ENCODE measurements at regions not wholly inside any gene's neighbourhood (a gene's known extent, or its start where the extent isn't known, plus 50 kb on each side); places are given as distances from the start of the nearest gene placed in this dataset.
"Not testable (repeated sequence)": the region's sequence is repeated elsewhere in the genome, so short reads cannot be mapped to it uniquely, and the experiment has no call there.

DNA sequence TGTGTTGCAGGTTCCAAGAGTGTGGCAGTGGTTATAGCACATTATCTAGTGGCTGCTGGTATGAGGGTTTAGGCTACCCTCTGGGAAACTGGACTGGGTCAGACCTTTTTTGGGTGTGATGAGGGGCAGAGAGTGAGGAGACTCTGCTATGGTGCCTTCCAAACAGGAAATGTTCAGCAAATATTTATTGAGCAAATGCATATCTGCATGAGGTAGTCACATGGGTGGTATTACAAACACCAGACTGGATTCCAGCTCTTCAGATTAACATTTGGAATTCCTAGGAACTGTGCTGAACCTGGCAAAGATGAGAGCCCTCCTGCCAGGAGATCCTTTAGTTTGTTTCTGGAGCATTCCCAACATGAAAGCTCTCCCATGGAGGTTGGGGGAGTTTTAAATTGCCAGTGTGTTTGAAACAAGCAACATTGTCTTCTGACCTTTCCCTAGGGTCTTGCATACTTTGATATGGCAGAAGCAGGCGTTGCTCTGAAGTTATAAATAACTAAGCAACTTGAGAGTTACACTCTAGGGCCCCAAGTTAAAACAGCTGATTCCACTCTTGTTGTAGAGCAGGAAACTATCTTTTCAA, 341.2 kb upstream of the C2CD4B start:
- no peak for DNase-seq (ENCODE audit: low read depth)

DNA sequence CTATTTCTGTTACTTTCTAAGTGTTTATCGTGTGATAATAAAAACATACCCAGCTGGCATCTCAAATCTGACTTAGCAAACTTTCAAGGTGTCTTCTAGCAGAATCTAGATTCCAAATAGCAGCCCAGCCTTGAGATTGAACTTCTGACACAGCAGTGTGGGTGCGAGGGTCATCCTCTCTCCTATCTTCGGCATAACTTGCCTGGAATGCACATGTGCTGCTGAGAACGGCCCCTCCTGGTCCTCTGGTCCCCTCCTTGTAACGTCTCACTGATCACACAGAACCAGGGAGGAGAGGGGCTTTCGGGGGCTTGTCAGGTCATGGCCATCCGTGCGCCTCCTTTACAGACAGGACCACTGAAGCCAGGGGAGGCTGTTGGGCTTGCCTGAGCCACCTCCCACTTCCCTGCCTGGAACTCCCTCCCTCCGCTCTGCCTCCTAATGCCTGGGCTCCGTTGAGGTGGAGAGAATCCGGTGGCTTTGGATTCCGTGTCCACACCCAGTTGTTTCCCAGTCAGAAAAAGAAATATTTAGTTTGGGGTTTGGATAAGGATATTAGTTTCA, 344.4 kb upstream of the C2CD4B start:
- DNase-seq (ENCODE audit: low read depth): no peak

DNA sequence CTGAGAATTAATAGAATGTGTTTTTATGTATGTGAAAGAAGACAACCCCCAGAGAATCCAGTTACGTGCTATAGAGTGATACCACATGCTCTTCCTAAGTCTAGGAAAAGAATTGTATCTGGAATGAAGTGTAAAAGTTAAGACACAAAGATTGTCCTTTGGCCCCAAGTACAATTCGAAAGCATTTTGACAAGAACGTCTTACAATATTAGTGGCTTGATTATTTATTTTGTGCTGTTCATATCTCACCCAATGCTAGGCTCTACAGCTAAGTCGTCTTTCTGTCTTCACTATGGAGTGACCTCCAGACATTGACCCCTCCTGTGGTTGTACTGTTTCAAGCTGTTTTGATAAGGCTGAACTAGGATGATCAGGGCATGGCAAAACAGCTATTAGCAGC, 345.7 kb upstream of the C2CD4B start:
- no peak for DNase-seq (ENCODE audit: low read depth)

DNA sequence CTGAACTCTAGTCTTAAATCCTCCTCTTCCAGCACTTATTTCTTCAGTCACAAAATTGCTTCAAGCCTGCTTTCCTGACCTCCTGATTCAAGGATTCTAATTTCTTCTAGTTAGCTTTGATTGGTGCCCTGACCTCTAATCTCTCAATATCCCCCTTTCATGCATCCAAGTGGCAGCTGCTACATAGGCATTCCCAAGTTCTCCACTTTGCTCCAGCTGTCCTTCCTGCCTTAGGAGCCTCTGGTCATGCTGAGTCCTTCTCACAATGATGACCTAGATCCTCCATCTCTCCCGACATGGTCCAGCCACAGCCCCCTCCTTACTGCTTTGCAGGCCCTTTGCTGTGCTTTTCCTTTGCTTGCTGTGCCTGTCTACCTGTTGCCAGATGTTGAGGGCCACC, 347.8 kb upstream of the C2CD4B start:
- DNase-seq (ENCODE audit: low read depth): no peak

DNA sequence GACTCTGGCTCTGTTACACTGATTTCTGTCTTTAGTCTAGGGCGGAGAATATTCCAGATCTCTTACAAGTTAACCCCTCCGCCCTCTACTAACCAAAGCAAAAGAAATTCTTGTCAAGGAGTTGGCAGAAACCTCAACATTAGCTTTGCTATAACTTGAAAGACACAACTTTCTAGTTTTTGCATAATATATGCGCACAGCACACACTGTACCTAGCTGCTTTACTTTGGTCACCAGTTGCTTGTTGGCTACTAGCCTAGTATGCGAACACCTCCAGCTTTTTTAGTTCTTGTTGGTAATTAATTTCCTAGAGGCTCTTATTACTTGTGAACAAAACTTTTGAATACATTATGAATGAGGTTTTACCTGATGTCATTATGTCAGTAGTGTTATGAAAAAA, 348.8 kb upstream of the C2CD4B start:
- DNase-seq (ENCODE audit: low read depth): no peak

DNA sequence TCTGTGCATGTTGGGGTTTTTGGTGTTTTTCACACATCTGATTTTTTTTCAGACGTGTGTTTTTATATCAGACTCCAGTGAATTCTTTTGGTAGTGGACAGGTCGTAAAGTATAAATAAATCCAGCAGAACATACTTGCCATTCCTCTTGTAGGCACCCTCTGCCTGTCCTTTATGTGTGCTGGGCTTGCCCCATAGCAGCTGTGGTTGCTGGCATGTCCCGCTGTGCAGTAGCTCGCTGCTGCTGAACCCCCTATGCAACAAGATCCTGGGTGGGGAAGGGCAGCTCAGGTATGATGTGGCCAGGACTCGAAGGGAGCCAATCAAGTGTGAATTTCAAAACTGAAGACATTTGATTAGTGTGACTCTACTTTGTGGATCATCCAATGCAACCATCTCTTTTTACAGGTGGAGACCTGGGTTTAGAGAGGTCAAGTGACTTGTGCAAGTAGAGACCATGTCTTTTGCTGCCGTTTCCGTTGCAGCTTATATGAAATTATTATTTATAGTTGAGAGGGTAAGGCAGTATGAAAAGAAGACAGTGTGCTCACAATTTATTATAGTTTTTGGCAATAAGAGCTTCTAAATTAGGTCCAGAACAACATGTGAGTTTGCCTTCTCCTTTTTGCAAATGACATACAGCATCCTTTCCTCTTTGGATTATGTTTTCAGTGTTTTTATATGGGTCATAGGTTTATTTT, 350.8 kb upstream of the C2CD4B start:
- DNase-seq (ENCODE audit: low read depth): no peak

DNA sequence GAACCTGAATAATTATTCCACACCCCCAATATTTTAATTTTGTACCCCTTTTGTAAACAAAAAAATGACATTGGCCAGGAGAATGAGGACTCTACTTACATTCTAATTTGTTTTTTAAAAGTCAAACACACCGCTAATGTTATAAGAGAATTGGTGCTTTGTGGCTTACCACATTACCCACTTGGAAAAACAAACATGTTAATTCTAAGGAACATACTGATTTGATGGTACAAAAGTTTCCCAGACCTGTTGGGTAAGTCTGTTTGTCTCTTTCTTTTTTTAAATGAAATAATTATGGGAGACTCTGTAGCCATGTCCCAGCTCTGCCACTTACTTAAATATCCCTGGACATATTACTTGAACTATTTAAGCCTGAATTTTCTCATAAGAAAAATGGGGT, 352.5 kb upstream of the C2CD4B start:
- no peak for DNase-seq (ENCODE audit: low read depth)

DNA sequence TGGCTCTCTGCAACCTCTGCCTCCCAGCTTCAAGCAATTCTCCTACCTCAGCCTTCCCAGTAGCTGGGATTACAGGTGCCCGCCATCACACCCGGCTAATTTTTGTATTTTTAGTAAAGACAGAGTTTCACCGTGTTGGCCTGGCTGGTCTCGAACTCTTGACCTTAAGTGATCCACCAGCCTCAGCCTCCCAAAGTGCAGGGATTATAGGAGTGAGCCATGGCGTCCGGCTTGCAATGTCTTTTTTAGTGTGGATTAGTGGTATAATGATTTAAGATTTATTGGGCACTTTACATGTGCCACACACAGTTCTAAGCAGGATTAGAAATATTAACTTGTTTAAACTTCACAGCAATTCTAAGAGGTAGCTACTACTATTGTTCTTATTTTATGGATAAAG, 353.6 kb upstream of the C2CD4B start:
- not testable (repeated sequence) for DNase-seq (ENCODE audit: low read depth)

DNA sequence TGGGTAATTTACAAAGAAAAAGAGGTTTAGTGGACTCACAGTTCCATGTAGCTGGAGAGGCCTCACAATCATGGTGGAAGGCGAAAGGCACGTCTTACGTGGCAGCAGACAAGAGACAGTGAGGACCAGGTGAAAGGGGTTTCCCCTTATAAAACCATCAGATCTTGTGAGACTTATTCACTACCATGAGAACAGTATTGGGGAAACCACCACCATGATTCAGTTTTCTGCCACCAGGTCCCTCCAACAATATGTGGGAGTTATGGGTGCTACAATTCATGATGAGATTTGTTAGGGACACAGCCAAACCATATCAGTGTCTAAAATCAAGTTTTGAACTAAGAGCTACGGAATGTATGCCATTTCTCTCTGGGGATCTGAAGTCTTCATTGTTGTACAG, 354.8 kb upstream of the C2CD4B start:
- DNase-seq (ENCODE audit: low read depth): no peak

DNA sequence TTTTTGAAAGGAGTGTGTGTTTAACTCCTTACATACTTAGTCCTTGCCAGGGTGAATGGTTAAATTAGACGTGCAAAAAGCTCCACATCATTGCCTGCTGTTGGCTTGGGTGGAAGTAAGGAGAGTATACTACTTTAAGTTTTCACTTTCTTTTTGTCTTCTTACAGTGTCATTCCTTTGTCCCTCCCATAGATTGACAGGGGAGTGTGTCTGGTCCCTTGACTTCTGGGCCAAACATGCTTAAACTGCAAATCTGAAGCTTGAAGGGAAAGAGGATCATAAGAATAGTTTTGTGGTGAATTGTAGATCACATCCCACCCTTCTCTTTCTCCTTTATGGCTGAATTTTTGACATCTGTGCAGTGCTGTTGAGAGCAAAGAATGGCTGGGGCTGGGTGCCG, 355.8 kb upstream of the C2CD4B start:
- no peak for DNase-seq (ENCODE audit: low read depth)

DNA sequence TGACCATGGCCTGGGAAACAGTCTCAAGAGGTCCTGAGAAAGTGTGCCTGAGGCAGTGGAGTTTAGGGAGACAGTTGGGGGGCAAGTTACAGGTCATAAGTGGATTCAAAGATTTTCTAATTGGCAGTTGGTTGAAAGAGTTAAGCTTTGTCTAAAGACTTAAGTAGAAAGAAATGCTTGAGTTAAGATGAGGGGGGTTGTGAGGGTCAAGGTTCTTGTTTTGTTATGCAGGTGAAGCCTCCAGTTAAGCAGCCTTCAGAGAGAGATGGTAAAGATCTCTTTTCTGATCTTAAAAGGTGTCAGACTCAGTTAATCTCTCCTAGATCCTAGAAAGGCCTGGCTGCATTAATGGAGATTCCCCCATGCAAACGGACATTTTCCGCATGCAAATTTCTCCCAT, 356.3 kb upstream of the C2CD4B start:
- DNase-seq (ENCODE audit: low read depth): no peak

DNA sequence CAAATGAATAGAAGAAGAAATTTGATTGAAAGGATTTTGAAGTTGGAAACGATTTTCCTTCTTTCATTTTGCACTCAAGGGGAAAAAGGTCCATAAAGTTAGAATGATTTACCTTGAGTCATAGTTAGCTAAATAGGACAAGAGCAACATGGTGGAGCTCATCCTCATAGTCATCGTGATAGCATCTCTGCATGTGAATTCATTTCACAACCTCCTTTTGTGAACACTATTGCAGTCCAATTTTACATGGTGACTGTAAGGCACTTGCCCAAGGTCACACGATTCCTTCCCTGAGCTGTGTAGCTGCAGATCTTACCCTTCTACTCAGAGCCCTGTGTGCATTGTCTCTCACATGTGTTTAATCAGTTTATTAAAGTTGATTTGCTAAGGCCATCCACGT, 359.8 kb upstream of the C2CD4B start:
- DNase-seq (ENCODE audit: low read depth): no peak

DNA sequence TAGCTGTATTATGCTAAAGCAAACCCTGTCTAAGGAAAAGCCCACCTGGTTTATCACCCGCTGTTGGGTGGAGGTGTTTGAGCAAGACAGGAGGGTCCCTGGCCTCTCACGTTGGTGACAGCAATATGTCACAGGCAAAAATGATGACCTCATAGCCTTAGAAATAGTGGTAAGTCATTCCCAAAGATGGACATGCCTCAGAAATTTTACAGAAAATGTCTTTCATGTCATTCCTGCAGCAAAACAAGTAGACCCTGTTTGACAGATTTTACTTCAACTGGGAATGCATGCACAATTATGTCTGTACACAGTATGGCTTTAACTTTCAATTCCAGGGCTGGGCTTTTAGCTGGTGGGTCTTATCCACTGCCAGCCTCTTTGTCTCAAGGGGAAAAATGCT, 362.3 kb upstream of the C2CD4B start:
- no peak for DNase-seq (ENCODE audit: low read depth)

DNA sequence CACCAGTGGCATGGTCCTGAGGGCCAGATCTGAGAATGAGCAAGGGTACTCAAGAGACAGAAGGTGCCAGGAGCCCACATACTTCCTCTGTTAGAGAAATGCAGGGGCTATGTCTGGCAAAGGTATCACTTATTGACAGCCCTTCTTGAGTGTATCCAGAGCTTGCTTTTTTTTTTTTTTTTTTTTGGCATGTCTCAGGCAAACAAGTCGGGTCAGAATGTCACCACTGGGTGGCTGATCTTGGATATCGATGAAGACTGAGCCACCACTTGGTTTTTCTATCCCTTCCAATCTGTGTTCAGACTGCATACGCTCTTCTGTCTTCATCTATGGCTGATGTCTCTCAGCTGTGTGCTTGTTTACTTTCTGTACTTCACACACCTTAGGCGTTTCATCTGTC, 363.4 kb upstream of the C2CD4B start:
- no peak for DNase-seq (ENCODE audit: low read depth)

DNA sequence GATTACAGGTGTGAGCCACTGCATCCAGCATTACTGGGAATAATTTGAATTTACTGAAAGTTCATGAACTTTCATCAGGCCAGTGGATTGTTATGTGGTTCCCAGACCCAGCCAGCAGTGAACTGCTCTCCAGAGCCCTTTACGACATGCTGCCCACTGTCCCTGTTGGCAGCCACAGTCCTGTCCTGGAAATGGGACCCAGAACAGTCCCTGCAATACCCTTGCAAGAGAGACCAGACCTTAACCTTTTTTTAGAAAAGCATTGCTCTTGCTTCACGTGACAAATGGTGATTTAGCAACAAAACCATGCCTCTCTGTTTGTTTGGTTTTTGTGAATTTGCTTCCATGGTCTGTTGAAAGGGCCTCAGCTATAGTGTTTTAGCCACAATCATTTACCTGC, 367.3 kb upstream of the C2CD4B start:
- no peak for DNase-seq (ENCODE audit: low read depth)

DNA sequence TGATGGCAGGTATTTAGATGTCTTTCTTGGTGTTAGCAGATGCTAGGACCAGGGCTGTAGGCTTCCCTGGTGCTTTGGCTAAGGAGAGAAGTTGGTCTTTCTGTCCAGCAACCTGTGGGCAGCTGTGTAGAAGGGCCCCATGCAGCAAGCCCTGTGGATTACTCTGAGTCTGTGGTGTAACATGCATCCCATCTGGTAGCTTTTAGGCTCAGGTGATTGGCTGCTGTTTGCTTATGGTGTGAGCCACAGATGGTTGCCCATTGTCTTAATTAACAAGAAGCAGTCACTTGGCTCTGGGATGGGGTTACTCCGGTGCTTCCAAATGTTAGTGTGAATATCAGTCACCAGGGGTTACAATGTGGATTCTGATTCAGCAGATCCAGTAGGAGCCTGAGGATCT, 368.6 kb upstream of the C2CD4B start:
- DNase-seq (ENCODE audit: low read depth): no peak

DNA sequence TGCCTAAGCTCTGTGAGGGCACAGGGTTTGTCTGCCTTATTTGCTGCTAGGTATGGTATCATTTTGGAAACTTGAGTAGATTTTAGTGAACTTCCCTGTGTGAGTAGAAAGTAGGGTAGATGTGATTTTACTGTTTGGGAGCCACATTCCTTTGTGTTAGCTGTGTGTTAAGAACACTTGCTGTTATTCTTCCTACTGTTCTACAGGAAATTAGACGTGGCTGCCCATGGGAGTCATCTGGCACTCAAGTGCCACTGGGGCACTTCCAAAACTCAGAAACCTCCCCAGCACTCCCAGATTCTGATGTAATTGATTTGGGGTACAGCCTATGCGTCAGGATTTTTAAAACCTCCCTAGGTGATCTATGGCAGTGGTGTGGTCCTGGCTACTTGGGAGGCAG, 369.9 kb upstream of the C2CD4B start:
- DNase-seq (ENCODE audit: low read depth): no peak

DNA sequence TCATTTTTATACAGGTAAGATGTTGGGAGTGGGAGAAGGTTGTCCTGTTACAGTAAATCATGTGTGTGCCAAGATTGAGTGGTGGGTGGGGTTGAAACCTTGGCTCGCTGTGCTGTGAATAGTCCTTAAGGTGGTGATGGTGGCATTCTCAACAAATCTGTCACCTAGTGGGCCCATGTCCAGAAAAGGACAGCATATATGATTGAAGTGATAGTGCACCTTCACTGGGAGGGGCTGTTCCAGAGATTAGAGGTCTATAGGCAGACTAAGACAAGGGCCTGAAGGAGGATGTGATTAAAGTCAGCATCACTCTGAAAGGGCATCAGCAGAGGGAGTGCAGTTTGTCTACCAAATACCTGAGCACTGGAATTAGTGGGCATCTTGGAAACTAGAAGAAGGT, 374.2 kb upstream of the C2CD4B start:
- no peak for DNase-seq (ENCODE audit: low read depth)

DNA sequence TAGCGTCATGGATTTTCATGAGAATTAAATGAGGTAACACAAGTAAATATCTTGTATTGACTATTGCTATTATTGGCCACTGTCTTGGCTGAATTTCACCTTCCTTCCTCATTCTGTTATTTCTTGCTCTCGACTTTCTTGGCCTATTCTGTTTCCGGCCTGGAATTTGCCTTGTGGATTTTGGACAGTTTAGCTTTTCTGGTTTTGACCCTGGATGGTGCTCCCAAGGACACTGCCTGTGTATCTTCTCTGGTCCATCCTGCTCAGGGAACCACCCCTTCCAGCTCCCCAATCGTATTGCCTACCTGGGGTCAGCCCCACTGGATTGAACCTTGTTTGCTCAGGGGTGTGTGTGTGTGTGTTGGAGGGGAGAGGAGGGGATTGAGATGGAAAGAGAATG, 376.2 kb upstream of the C2CD4B start:
- no peak for DNase-seq (ENCODE audit: low read depth)

DNA sequence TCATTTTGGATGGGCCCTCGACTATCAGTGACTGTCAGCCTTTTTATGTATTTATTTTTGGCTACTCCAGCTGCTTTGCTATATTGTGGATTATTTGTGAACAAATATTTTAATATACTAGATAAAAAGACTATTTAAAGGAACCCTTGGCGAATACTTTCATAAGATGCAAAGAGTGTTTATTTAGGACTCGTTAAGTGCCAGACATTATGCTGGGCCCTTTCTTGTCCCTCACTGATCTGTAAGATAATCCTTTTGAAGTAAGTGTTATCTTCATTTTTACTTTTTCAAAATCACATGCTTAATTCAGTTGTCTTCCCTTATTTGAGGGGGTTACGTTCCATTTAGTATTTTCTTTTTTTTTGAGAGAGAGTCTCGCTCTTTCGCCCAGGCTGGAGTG, 376.8 kb upstream of the C2CD4B start:
- DNase-seq (ENCODE audit: low read depth): no peak

DNA sequence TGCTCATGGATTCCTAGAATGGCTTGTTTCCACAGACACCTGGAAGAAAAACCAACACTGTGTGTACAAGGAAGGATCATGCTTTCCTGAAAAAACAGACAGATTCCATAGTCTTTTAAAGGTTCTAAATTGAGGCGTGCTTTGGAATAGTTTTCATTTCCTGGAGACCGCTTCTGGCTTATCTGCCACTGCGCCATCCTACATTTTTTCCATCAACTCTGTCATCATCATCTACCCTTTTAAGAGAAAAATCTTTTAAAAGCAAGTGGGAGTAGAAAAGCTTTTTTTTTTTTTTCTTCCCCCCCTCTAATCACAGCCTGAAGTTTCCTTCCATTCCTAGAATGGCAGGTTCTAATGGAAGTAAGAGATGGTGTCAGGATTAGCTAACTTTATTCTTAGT, 379.4 kb upstream of the C2CD4B start:
- no peak for DNase-seq (ENCODE audit: low read depth)

DNA sequence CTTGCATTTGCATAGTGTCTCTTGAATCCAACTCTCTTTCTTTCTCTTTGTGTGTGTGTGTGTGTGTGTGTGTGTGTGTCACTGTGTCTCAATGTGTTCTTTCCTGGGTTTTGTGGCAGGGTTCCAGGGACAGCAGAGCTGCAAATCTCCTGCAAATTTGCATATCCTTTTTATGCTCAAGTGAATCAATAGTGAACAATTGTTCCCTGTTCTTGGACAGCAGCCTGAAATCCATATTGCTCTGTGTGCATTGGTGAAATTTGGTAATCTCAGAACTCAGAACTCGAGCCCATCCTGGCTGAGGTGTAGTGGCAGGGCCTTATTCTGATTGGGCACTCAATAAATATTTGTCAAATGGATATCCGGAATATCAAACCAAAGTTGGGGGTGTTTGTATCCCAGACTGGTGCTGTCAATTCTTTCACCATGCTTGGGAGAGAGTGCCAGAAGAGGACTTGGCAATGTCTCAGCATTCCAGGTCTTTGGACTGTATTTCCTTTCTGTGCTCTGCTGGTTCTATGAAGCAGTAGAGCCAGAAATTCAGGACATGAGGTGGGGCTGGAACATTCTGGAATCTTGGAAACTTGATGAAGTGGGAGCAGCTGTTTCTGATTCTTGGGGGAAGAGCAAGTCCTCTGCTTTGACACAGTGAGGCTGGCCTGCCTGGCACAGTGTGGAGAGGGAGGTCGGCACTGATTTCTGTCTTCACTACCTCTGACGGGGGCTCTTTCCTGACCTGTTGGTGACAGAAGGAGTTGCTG, 380.6 kb upstream of the C2CD4B start:
- DNase-seq (ENCODE audit: low read depth): no peak

DNA sequence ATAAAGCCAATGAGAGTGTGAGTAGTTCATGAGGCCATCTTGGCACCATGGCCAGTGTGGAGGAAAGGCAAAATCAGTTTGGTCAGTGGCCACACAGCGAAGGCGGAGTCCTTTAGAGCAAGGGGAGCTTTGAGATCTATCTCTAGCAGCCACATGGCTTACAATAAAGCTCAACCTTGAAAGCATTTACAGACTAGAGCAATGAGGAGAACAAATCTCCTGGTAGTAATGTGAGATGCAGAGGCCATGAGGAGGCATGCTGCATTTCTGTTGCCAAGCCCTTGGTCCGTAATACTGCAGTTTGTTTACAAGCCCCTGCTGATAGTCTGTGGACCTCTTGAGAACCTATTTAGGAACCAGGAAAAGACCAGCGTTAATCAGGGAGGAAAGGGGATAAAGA, 381.5 kb upstream of the C2CD4B start:
- DNase-seq (ENCODE audit: low read depth): no peak

All from activated gamma-delta T cell treated with anti-CD3 and anti-CD28 coated beads, Interleukin-2, amount 50 U/mL, for 16 hours (primary cell).